ENCODE measurements at regions not wholly inside any gene's neighbourhood (a gene's known extent, or its start where the extent isn't known, plus 50 kb on each side); places are given as distances from the start of the nearest gene placed in this dataset. TPM values are rescaled to one million over a fixed set of nuclear protein-coding genes. Genes with fewer than 3 reads are reported as not detected.

DNA sequence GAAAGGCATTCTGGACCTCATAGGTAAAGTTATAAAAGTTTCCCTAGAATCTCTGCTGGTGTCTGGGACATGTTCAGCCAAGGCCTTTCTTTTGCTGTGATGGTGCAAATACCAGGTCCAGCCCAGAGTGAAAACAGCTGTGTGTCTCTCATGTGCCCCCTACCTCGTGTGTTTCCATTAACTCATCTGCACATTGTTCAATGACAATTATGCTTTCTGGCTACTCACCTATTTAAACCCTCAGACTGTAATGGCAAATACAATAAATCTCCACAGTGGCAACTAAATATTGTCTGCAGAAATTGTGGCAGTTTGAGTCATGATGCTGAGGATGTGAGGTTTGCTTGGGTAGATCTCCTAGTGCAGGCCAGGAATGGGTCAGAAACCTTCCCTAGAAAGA lies 53.1 kb upstream of the GALNT15 start:
- no peak for DNase-seq (ENCODE audit: extremely low spot score, unreplicated experiment)
- Mint-ChIP-seq H3K27me3 (ENCODE audit: unreplicated experiment) (no peaks in the 10 kb centered on the region), H3K4me1 (ENCODE audit: unreplicated experiment) (peaks cover 3% of the 10 kb centered on the region), H3K9me3 (ENCODE audit: unreplicated experiment) (no peaks in the 10 kb centered on the region), H3K4me3 (ENCODE audit: unreplicated experiment) (no peak overlapping the region), H3K27ac (ENCODE audit: unreplicated experiment) (no peak overlapping the region), H3K36me3 (ENCODE audit: unreplicated experiment) (no peaks in the 10 kb centered on the region)
- TF ChIP-seq CTCF (IDR thresholded peaks at IDR 0.05): no peak

DNA sequence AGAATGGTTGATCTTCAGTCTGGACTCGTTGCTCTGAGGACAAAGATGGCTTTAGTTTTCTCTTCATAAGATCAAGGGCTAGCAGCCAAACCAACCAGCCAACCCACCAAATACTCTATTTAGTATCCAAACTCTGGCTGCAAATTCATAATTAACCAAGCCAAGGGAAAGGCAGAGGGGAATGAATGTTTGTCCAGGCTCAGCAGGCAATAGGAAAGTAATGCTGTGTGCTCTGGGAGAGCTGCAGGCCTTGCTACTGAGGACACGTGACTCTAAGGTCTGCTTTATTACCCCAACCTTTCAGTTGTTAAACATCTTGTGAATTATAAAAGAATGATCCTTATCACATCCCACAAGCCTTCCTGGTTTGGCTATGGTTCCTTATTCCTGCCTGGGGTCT lies 52.3 kb upstream of the GALNT15 start:
- DNase-seq (ENCODE audit: extremely low spot score, unreplicated experiment): no peak
- Mint-ChIP-seq H3K4me1 (ENCODE audit: unreplicated experiment) (peaks cover 3% of the 10 kb centered on the region), H3K27me3 (ENCODE audit: unreplicated experiment) (no peaks in the 10 kb centered on the region)

DNA sequence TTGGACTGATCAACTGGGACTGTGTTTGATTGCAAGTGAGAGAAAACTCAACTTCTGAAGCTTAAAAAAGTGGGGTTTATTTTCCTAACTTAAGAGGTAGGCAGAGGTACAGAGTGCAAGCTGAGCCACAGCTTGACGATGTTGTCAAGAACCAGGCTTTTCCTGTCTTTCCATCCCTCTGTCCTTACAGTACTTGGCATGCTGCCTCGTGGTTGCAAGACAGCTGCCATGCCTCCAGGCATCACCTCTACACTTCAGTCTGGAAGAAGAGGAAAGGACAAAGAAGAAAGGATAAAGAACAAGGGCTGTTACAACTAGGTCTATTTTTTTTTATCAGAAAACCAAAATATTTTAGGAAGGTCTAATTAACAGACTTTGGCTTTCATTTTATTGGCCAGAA lies 51.8 kb upstream of the GALNT15 start:
- H3K27me3 Mint-ChIP-seq (ENCODE audit: unreplicated experiment): no peaks in the 10 kb centered on the region
- no peak overlapping the region for H3K27ac Mint-ChIP-seq (ENCODE audit: unreplicated experiment)
- no peak overlapping the region for H3K4me3 Mint-ChIP-seq (ENCODE audit: unreplicated experiment)
- DNase-seq (ENCODE audit: extremely low spot score, unreplicated experiment): no peak
- peaks cover 3% of the 10 kb centered on the region for H3K4me1 Mint-ChIP-seq (ENCODE audit: unreplicated experiment)
- no peak for TF ChIP-seq CTCF (IDR thresholded peaks at IDR 0.05)
- no peaks in the 10 kb centered on the region for H3K36me3 Mint-ChIP-seq (ENCODE audit: unreplicated experiment)
- no peaks in the 10 kb centered on the region for H3K9me3 Mint-ChIP-seq (ENCODE audit: unreplicated experiment)

More for the DNA sequence above, 52.3 kb upstream of the GALNT15 start:
- Mint-ChIP-seq H3K36me3 (ENCODE audit: unreplicated experiment) (no peaks in the 10 kb centered on the region), H3K4me3 (ENCODE audit: unreplicated experiment) (no peak overlapping the region), H3K27ac (ENCODE audit: unreplicated experiment) (no peak overlapping the region), H3K9me3 (ENCODE audit: unreplicated experiment) (no peaks in the 10 kb centered on the region)
- no peak for TF ChIP-seq CTCF (IDR thresholded peaks at IDR 0.05)

GRCh38 chr3:16124636-16125035 lies 49.8 kb upstream of the GALNT15 start:
- no peaks in the 10 kb centered on the region for H3K9me3 Mint-ChIP-seq (ENCODE audit: unreplicated experiment)
- H3K27me3 Mint-ChIP-seq (ENCODE audit: unreplicated experiment): no peaks in the 10 kb centered on the region
- no peak overlapping the region for H3K27ac Mint-ChIP-seq (ENCODE audit: unreplicated experiment)
- H3K4me1 Mint-ChIP-seq (ENCODE audit: unreplicated experiment): peaks cover 11% of the 10 kb centered on the region
- no peak for DNase-seq (ENCODE audit: extremely low spot score, unreplicated experiment)
- TF ChIP-seq CTCF (IDR thresholded peaks at IDR 0.05): no peak
- no peak overlapping the region for H3K4me3 Mint-ChIP-seq (ENCODE audit: unreplicated experiment)
- H3K36me3 Mint-ChIP-seq (ENCODE audit: unreplicated experiment): no peaks in the 10 kb centered on the region

Small RNAs in the stretch of these regions (microRNA-seq; reads per million reads assigned to microRNA genes)
- gene MIR563 (ENCODE audit: unreplicated experiment): not detected
